IPS-15b (cell line): ENCODE measurements at regions not wholly inside any gene's neighbourhood (a gene's known extent, or its start where the extent isn't known, plus 50 kb on each side); places are given as distances from the start of the nearest gene placed in this dataset.

Experiments
- H3K27me3 ChIP-seq: one replicate; pipeline ENCODE4 v1.6.1; 2013; ENCODE audit warnings: low read length; ENCODE audit not compliant: control insufficient read depth, insufficient read depth
- H3K36me3 ChIP-seq: one replicate; pipeline ENCODE4 v1.6.1; 2013; ENCODE audit warnings: low read length; ENCODE audit not compliant: control insufficient read depth, insufficient read depth
- H3K4me1 ChIP-seq: one replicate; pipeline ENCODE4 v1.6.1; 2013; ENCODE audit warnings: mild to moderate bottlenecking, low read length; ENCODE audit not compliant: control insufficient read depth, insufficient read depth
- H3K4me3 ChIP-seq: one replicate; pipeline ENCODE4 v1.5.1; 2013; ENCODE audit warnings: low read depth, low read length
- H3K9ac ChIP-seq: one replicate; pipeline ENCODE4 v1.6.1; 2013; ENCODE audit warnings: low read depth, mild to moderate bottlenecking, low read length
- H3K9me3 ChIP-seq: one replicate; pipeline ENCODE4 v1.6.1; 2013; ENCODE audit warnings: mild to moderate bottlenecking, low read length; ENCODE audit not compliant: control insufficient read depth, insufficient read depth

DNA sequence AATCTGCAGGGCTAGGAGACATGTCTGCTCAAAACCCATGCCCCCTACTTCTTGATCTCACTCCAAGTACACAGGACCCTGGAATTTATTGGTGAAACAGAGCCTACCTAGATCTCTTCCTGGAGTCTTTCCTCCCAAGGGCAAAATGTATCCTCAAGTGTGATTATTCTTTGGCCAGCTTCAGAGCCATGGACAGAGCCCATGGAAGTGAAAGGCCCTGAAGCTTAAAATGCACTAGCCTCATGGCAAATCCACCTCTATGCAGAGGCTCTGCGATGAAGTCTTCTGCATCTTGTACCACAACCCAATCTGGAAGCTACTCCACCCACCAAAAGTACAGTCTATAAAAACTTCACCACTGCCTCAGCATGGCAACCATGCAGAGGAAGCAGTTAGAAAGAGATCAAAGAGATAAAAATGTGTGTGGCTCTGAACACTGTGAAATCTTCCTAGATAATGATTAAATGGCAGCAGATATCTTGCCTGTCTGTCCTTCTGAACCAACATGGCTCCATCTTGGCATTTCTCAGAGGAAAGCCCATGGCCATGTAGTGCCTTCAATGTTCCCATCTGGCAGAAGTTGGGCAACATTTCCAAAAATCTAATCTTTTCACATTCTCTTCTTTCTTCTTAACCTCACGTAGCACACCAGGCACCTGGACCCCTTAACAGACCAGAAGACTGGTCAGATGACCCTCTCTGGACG is 142.9 kb upstream of the KLF7 start:
- H3K9me3 ChIP-seq, result no peaks in the 10 kb centered on the region
- no peak overlapping the region for H3K9ac ChIP-seq
- H3K27me3 ChIP-seq, result no peaks in the 10 kb centered on the region
- peaks cover 5% of the 10 kb centered on the region for H3K4me1 ChIP-seq
- H3K36me3 ChIP-seq, result no peaks in the 10 kb centered on the region
- no peak overlapping the region for H3K4me3 ChIP-seq

DNA sequence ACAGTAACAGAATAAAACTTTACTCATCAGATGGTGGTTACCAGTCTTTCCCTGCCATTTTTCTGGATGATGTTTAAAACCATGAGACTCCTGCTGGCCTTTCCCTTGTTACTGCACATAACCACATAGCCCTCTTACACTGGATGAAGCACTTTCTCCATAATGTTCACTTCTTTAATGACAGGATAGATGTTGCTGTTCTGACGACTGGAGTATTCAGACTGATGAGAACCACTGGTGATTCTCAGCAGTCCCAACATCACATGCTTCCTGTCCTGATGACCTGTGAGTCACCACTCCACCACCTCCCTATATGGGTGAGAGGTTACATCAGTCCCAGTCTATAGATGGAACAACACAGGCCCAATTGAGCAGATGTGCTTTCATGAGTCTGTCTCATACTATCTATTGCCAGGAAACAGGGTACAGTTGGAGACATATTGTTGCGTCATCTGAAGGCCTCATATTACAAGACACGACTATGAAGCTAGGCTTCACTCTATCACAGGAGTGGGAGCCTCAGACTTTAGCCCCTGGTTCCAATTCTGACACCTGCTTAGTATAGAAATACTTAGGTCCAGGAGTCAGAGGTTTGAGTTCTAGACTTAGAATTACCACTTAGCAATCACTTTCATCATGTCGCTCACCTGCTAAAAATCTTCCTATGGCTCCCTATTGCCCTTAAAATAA is 145.7 kb upstream of the KLF7 start:
- Histone ChIP-seq H3K36me3 (no peaks in the 10 kb centered on the region), H3K4me1 (peaks cover 11% of the 10 kb centered on the region), H3K9me3 (no peaks in the 10 kb centered on the region), H3K4me3 (no peak overlapping the region), H3K9ac (no peak overlapping the region), H3K27me3 (no peaks in the 10 kb centered on the region)

DNA sequence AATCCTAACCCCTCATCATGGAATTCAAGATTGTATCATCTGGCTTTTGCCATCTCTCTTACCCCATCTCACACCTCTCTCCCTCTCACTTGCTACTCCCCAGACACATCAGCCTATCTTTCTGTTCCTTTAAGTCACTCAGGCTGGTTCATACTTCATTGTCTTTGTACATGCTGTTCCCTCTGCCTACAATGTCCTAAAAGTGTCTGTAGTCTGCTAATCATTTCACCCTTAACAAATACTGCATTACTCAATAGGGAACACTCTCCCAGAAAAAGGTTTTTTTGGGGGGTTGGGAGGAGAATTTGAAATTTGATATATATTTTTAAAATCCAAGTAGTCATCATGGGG is 146.2 kb upstream of the KLF7 start:
- Histone ChIP-seq H3K9ac (no peak overlapping the region), H3K27me3 (no peaks in the 10 kb centered on the region), H3K9me3 (no peaks in the 10 kb centered on the region), H3K4me3 (no peak overlapping the region), H3K36me3 (no peaks in the 10 kb centered on the region), H3K4me1 (peaks cover 11% of the 10 kb centered on the region)

DNA sequence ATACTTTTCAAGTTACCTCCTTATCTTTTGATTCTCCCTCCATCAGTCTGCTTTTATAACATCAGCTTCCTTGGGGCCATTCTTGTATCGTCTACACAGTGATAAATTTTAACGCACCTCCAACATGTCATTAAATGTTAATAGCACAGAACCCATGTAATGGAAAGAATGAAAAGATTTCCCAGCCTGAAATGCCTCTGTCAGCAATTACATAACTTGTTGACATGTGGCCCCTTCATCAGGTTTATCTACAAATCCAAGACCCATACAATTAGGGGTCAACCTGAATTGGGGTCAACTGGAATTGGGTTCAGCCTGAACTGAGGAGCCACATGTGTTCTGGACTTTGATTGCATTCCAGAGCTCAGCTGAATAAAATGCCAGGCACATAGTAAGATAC is 148.2 kb upstream of the KLF7 start:
- H3K9ac ChIP-seq, result no peak overlapping the region
- no peaks in the 10 kb centered on the region for H3K36me3 ChIP-seq
- no peaks in the 10 kb centered on the region for H3K27me3 ChIP-seq
- peaks cover 11% of the 10 kb centered on the region for H3K4me1 ChIP-seq
- no peaks in the 10 kb centered on the region for H3K9me3 ChIP-seq
- H3K4me3 ChIP-seq, result no peak overlapping the region

DNA sequence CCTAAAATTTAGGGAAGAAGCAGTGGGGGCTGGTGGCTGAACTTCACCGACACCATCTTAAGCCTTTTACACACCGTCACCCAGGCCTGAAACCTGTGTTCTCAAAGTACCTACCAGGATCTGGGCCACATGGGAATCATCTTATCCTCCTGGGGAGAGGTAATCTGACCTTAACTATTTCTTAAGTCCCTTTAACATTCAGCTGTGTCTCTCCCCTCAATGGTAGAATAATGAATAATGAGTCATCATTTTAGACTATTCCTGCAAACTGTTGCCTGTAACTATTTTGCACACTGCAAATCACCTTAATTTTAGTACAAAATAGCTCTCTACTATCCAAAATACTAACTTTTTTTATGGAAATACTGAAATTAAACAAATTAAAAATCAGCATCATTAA is 149.4 kb upstream of the KLF7 start:
- Histone ChIP-seq H3K4me3 (no peak overlapping the region), H3K36me3 (no peaks in the 10 kb centered on the region), H3K9me3 (no peaks in the 10 kb centered on the region), H3K9ac (no peak overlapping the region), H3K27me3 (no peaks in the 10 kb centered on the region), H3K4me1 (peaks cover 11% of the 10 kb centered on the region)

DNA sequence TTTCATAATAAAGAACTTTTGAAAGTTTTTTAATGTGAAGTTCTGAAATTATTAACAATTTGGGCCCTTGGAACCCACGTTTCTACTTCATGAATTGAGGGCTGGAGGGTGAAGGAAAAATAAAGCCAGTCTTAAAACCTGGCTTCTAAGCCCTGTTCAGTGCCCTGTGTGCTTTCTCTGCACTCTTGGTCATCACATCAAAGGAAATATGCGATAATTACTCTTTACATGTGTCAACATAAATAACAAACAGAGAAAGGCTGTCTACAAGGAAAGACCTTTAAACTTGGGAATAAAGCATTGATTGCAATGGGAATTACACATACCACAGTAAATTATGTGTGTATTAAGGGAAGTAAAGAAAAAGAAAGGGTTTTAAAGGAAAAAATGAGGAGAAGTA is 150.7 kb upstream of the KLF7 start:
- Histone ChIP-seq H3K27me3 (no peaks in the 10 kb centered on the region), H3K9ac (no peak overlapping the region), H3K9me3 (no peaks in the 10 kb centered on the region), H3K36me3 (no peaks in the 10 kb centered on the region), H3K4me1 (peaks cover 6% of the 10 kb centered on the region), H3K4me3 (no peak overlapping the region)

DNA sequence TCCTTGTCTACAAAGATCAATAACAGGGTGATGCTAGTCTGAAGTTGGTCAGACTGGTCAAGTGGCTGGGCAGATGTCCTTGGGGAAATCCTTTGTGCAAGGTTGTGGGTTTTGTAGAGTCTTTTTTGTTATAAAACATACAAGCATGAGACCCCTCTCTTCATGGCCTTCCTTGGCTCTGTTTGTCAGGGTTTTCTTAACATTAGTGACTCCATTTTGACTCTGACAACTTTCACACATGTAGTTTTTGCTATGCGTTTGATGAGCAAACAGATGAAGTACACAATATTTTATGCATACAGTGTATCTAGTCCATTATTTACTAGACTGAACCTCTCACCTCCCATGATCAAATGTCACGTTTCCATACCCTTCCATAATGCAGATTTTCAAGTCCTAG is 151.2 kb upstream of the KLF7 start:
- Histone ChIP-seq H3K9ac (no peak overlapping the region), H3K27me3 (no peaks in the 10 kb centered on the region), H3K36me3 (no peaks in the 10 kb centered on the region), H3K4me3 (no peak overlapping the region), H3K9me3 (no peaks in the 10 kb centered on the region), H3K4me1 (peaks cover 6% of the 10 kb centered on the region)

DNA sequence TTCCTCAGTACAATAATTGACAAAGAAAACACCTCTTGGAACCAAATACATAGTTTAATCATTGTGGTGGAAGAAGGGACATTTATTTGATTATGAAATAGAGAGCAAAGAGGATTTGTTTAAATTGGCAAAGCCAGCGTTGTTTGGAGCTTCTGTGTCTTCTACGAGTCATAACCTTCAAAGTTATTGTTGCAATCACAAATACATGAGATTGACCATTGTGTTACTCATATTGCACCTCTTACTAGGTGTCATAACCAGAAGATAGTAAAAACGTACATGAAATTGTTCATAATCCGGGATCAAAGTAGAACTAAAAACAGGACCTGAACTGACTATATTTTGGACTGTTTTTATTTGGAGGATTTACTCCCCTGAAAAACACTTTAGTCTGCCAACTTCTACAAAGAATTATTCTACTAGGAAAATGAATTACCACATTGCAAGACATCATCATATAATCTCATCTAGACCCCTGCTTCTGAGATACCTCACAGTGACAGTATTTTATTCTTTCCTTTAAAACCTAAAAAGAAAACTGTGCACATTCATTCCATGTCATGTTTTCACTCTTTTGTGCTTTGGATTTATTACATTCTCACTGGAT is 151.7 kb upstream of the KLF7 start:
- no peak overlapping the region for H3K9ac ChIP-seq
- H3K36me3 ChIP-seq, result no peaks in the 10 kb centered on the region
- H3K27me3 ChIP-seq, result no peaks in the 10 kb centered on the region
- H3K9me3 ChIP-seq, result no peaks in the 10 kb centered on the region
- peaks cover 6% of the 10 kb centered on the region for H3K4me1 ChIP-seq
- no peak overlapping the region for H3K4me3 ChIP-seq

DNA sequence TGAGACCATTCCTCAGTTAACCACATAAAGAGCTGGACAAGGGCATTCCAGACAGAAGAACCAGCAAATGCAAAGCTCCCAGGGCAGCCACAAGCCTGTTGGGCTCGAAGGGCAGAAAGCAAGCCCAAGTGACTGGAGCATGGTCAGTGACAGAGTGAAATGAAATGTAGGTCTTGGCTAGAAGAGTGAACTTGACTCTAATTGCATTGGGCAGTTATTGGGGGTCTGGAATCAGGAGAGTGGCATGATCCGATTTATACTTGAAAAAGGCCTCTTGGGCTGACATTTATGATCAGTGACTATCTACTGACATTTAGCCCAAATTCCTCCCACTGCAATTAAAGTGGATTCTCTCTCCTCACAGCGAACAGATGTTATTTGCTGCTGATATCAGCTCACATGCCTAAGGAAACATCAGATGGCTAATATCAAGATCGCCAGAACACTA is 152.5 kb upstream of the KLF7 start:
- Histone ChIP-seq H3K9ac (no peak overlapping the region), H3K9me3 (no peaks in the 10 kb centered on the region), H3K36me3 (no peaks in the 10 kb centered on the region), H3K27me3 (no peaks in the 10 kb centered on the region), H3K4me3 (no peak overlapping the region), H3K4me1 (peaks cover 6% of the 10 kb centered on the region)

DNA sequence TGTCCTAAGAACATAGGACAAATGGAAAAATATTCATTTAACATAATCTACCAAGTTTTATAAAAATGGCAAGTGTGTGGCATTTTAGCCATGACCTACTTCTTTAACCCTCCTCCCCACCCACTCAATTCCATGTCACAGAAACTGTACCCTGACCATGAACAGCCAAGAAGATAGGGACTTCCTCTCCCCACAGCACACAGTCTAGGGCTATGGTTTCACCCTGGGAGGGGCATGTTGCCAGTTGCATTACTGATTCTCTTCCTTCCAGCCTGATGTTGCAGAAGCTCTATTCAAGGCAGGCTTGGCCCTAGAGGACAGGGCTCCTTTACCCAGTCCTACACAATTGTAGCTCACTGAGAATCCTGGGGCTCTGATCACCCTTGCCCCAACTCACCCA is 153.6 kb upstream of the KLF7 start:
- Histone ChIP-seq H3K9ac (no peak overlapping the region), H3K4me3 (no peak overlapping the region), H3K4me1 (peaks cover 6% of the 10 kb centered on the region), H3K9me3 (no peaks in the 10 kb centered on the region), H3K36me3 (no peaks in the 10 kb centered on the region), H3K27me3 (no peaks in the 10 kb centered on the region)

DNA sequence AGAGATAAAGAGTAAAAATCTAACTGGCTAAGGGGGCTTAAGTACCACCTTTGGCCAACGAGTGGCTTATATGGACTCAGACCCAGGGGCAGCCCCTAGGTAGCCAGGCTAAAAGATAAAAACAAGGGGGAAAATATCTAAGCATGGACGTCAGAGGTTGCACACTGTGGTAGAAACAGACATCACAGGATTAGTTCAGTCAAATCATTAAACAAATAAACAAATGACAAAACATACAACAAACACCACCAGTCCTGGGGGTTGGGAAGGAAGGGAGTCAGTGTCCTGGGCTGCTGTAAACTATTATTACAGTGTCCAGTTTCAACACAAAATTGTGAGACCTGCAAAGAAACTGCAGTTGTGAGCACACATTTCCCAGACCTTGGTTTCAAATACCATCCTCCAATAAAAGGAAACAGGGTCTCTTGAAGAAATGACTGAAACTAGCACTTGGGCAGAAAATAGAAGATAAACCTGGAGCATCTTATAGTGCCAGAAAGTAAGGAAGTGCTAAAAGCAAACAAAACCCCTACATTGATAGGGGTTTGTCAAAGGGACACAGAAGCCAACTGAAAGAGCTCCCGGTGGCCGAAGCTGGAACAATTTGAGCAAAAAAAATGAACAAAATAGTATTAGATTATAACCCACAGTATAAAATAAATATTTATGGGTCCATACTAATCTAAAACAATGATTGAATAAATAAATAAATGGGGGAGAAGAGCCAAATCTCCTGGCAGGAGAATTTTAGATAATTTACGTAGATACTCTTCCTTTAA is 154.8 kb upstream of the KLF7 start:
- no peaks in the 10 kb centered on the region for H3K4me1 ChIP-seq
- no peak overlapping the region for H3K4me3 ChIP-seq
- H3K9ac ChIP-seq, result no peak overlapping the region
- no peaks in the 10 kb centered on the region for H3K27me3 ChIP-seq
- H3K36me3 ChIP-seq, result no peaks in the 10 kb centered on the region
- H3K9me3 ChIP-seq, result no peaks in the 10 kb centered on the region
